Common myeloid progenitor, CD34-positive (primary cell): ENCODE measurements at regions not wholly inside any gene's neighbourhood (a gene's known extent, or its start where the extent isn't known, plus 50 kb on each side); places are given as distances from the start of the nearest gene placed in this dataset.

ENCODE experiments used
- CTCF ChIA-PET: fragments of 350-600 bp; sonication (Branson Sonifier 250); formaldehyde crosslinking; loops from one replicate; lab custom pipeline; 2021; ENCODE audit warnings: antibody characterized with exemption; lab: Charles Lee
- POLR2A ChIA-PET: fragments of 350-600 bp; sonication (Branson Sonifier 250); formaldehyde crosslinking; loops from one replicate; lab custom pipeline; 2021; ENCODE audit warnings: antibody characterized with exemption; lab: Charles Lee
- DNase-seq, 3 donors: peaks; one replicate each; pipeline versions ENCODE4 v3.0.0 to v3.0.0-alpha.2; 2013
- H3K27ac ChIP-seq, 2 experiments: 1 replicate in 1 of 2; 2 replicates in 1 of 2; pipeline ENCODE4 v1.7.0; 2013; ENCODE audit warnings: inconsistent platforms in 2 of 2, low read length in 2 of 2, mild to moderate bottlenecking in 2 of 2, low read depth in 1 of 2, moderate library complexity in 1 of 2; ENCODE audit not compliant: severe bottlenecking in 2 of 2, insufficient read depth in 1 of 2, poor library complexity in 1 of 2
- H3K27me3 ChIP-seq, 5 experiments: replicated peaks in 2 of 5; 1 replicate in 3 of 5; 2 replicates in 2 of 5; pipeline versions ENCODE4 v1.6.1 to v1.7.0; 2013; ENCODE audit warnings: low read length in 4 of 5, mild to moderate bottlenecking in 2 of 5, moderate library complexity in 2 of 5, inconsistent platforms in 1 of 5; ENCODE audit not compliant: insufficient read depth in 5 of 5, control insufficient read depth in 4 of 5
- H3K36me3 ChIP-seq, 4 experiments: 1 replicate in 2 of 4; 2 replicates in 2 of 4; pipeline versions ENCODE4 v1.6.1 to v1.7.0; 2013; ENCODE audit warnings: low read length in 3 of 4, control low read depth in 1 of 4, mild to moderate bottlenecking in 1 of 4; ENCODE audit not compliant: control insufficient read depth in 4 of 4, insufficient read depth in 4 of 4
- H3K4me1 ChIP-seq, 4 experiments: 1 replicate in 3 of 4; 2 replicates in 1 of 4; pipeline versions ENCODE4 v1.6.1 to v1.7.1; 2013; ENCODE audit warnings: low read length in 3 of 4, mild to moderate bottlenecking in 3 of 4, control low read depth in 1 of 4, inconsistent platforms in 1 of 4, moderate library complexity in 1 of 4; ENCODE audit not compliant: control insufficient read depth in 4 of 4, insufficient read depth in 4 of 4; ENCODE audit errors: control extremely low read depth in 1 of 4
- H3K4me3 ChIP-seq, 7 experiments: 1 replicate in 4 of 7; 2 replicates in 3 of 7; pipeline versions ENCODE4 v1.5.1 to v1.7.0; 2013; ENCODE audit warnings: mild to moderate bottlenecking in 7 of 7, low read length in 6 of 7, moderate library complexity in 6 of 7, inconsistent platforms in 2 of 7, low read depth in 2 of 7, control low read depth in 1 of 7; ENCODE audit not compliant: insufficient read depth in 4 of 7, control insufficient read depth in 1 of 7; ENCODE audit errors: extremely low read depth in 1 of 7
- H3K9me3 ChIP-seq, 5 experiments: 1 replicate in 4 of 5; 2 replicates in 1 of 5; pipeline versions ENCODE4 v1.6.1 to v1.7.1; 2013; ENCODE audit warnings: low read length in 4 of 5, mild to moderate bottlenecking in 2 of 5, inconsistent platforms in 1 of 5, low read depth in 1 of 5, moderate library complexity in 1 of 5; ENCODE audit not compliant: control insufficient read depth in 4 of 5, insufficient read depth in 2 of 5; ENCODE audit errors: control extremely low read depth in 1 of 5
- WGBS: methylation state at CpG from one replicate; pipeline ENCODE4 v1.1.5; 2013; ENCODE audit not compliant: insufficient coverage; 5-methylcytosine and 5-hydroxymethylcytosine counted together

- Histone ChIP-seq H3K27ac (no peak overlapping the region), H3K27me3 (no peaks in the 10 kb centered on the region), H3K4me3 (no peak overlapping the region), H3K4me1 (no peaks in the 10 kb centered on the region), H3K9me3 (no peaks in the 10 kb centered on the region), H3K36me3 (no peaks in the 10 kb centered on the region)
- ChIA-PET CTCF (no interaction called here), POLR2A (no interaction called here)
- no peak for DNase-seq
Measured at GRCh38 chr12:84637926-84638325, 274.7 kb downstream of the SLC6A15 start.

- ChIA-PET POLR2A (no interaction called here), CTCF (no interaction called here)
- no peaks in the 10 kb centered on the region for H3K27me3 ChIP-seq
- H3K27ac ChIP-seq = no peak overlapping the region
- no peaks in the 10 kb centered on the region for H3K36me3 ChIP-seq
- H3K4me1 ChIP-seq = no peaks in the 10 kb centered on the region
- DNase-seq = no peak
- H3K9me3 ChIP-seq = no peaks in the 10 kb centered on the region
- H3K4me3 ChIP-seq = no peak overlapping the region
Measured at GRCh38 chr12:84636801-84637290, 275.8 kb downstream of the SLC6A15 start.

- WGBS = 86% methylated on average over 3 of the region's 4 CpGs
- POLR2A ChIA-PET = no interaction called here
- Histone ChIP-seq H3K27me3 (no peaks in the 10 kb centered on the region), H3K27ac (no peak overlapping the region), H3K9me3 (no peaks in the 10 kb centered on the region), H3K4me3 (no peak overlapping the region), H3K4me1 (no peaks in the 10 kb centered on the region), H3K36me3 (no peaks in the 10 kb centered on the region)
- CTCF ChIA-PET = no interaction called here
- DNase-seq = no peak
Measured at GRCh38 chr12:84634526-84634925, 278.1 kb downstream of the SLC6A15 start.

GRCh38 chr12:84632556-84632955 lies 280.0 kb downstream of the SLC6A15 start:
- ChIA-PET CTCF (no interaction called here), POLR2A (no interaction called here)
- Histone ChIP-seq H3K4me3 (no peak overlapping the region), H3K27ac (no peak overlapping the region), H3K9me3 (no peaks in the 10 kb centered on the region), H3K4me1 (no peaks in the 10 kb centered on the region), H3K36me3 (no peaks in the 10 kb centered on the region), H3K27me3 (no peaks in the 10 kb centered on the region)
- DNase-seq = no peak
- no CpG with 5 or more reads among the region's 4 CpGs for WGBS

GRCh38 chr12:84631020-84631419 lies 281.6 kb downstream of the SLC6A15 start:
- POLR2A ChIA-PET = no interaction called here
- Histone ChIP-seq H3K9me3 (no peaks in the 10 kb centered on the region), H3K4me1 (no peaks in the 10 kb centered on the region), H3K4me3 (no peak overlapping the region), H3K36me3 (no peaks in the 10 kb centered on the region), H3K27me3 (no peaks in the 10 kb centered on the region), H3K27ac (no peak overlapping the region)
- CTCF ChIA-PET = no interaction called here
- DNase-seq = no peak

- Histone ChIP-seq H3K9me3 (no peaks in the 10 kb centered on the region), H3K27ac (no peak overlapping the region), H3K4me1 (no peaks in the 10 kb centered on the region), H3K4me3 (no peak overlapping the region), H3K36me3 (no peaks in the 10 kb centered on the region), H3K27me3 (no peaks in the 10 kb centered on the region)
- no peak for DNase-seq
- WGBS = no CpG with 5 or more reads among the region's 3 CpGs
- POLR2A ChIA-PET = no interaction called here
- CTCF ChIA-PET = no interaction called here
Measured at GRCh38 chr12:84627593-84627992, 285.0 kb downstream of the SLC6A15 start.

- no peak overlapping the region for H3K4me3 ChIP-seq
- POLR2A ChIA-PET = no interaction called here
- no CpG with 5 or more reads among the region's 1 CpG for WGBS
- no peaks in the 10 kb centered on the region for H3K36me3 ChIP-seq
- no peaks in the 10 kb centered on the region for H3K9me3 ChIP-seq
- CTCF ChIA-PET = no interaction called here
- no peak for DNase-seq
- H3K27ac ChIP-seq = no peak overlapping the region
- no peaks in the 10 kb centered on the region for H3K4me1 ChIP-seq
- H3K27me3 ChIP-seq = peaks cover 0 to 3% (median 0%) of the 10 kb centered on the region in 5 experiments
Measured at GRCh38 chr12:84624601-84625000, 288.0 kb downstream of the SLC6A15 start.
